Endothelial cell of umbilical vein (primary cell): ENCODE measurements at regions not wholly inside any gene's neighbourhood (a gene's known extent, or its start where the extent isn't known, plus 50 kb on each side); places are given as distances from the start of the nearest gene placed in this dataset.

ENCODE experiments used
- BruUV-seq: library from RNA; stranded (reverse); fragments of 400-500 nt; replicated peaks from 2 replicates; lab custom pipeline; 2021; lab: Mats Ljungman, UMichigan
- CTCF ChIA-PET: fragments of 300-600, 350-600 bp; sonication (Branson Sonifier 250); formaldehyde crosslinking; loops from one replicate; lab custom pipeline; 2021; ENCODE audit warnings: antibody characterized with exemption, inconsistent platforms; lab: Charles Lee
- POLR2A ChIA-PET: fragments of 300-600, 350-600 bp; sonication (Branson Sonifier 250); formaldehyde crosslinking; loops from one replicate; lab custom pipeline; 2021; ENCODE audit warnings: antibody characterized with exemption, inconsistent platforms; lab: Charles Lee
- DNase-seq: peaks from one replicate; pipeline ENCODE4 v3.0.0-alpha.2; 2011; ENCODE audit warnings: low read depth, low spot score
- FAIRE-seq: peaks from 2 replicates; lab custom pipeline; 2011; peaks lifted over from hg19 to GRCh38; lab: Jason Lieb, UNC
- H2AFZ ChIP-seq: 2 replicates; pipeline ENCODE4 v1.6.0; 2012; ENCODE audit warnings: low read depth, low read length, control low read depth, inconsistent platforms
- H3K27ac ChIP-seq: 2 replicates; pipeline ENCODE4 v1.5.1; 2011; ENCODE audit warnings: low read depth, mild to moderate bottlenecking, control low read depth, low read length, moderate library complexity; ENCODE audit not compliant: insufficient read depth
- H3K27me3 ChIP-seq, 2 experiments: 2 replicates each; pipeline versions ENCODE4 v1.6.0 to v1.6.1; 2011; ENCODE audit warnings: low read length in 2 of 2, mixed read lengths in 1 of 2; ENCODE audit not compliant: control insufficient read depth in 2 of 2, insufficient read depth in 2 of 2
- H3K36me3 ChIP-seq, 2 experiments: 2 replicates in 1 of 2; 3 replicates in 1 of 2; pipeline ENCODE4 v1.5.1; 2011; ENCODE audit warnings: low read length in 2 of 2, mild to moderate bottlenecking in 1 of 2, moderate library complexity in 1 of 2; ENCODE audit not compliant: control insufficient read depth in 2 of 2, insufficient read depth in 2 of 2; ENCODE audit errors: extremely low read depth in 1 of 2
- H3K4me1 ChIP-seq: 3 replicates; pipeline ENCODE4 v1.5.1; 2011; ENCODE audit warnings: mild to moderate bottlenecking, low read length; ENCODE audit not compliant: control insufficient read depth, insufficient read depth; ENCODE audit errors: extremely low read depth
- H3K4me2 ChIP-seq: 2 replicates; pipeline ENCODE4 v1.6.1; 2011; ENCODE audit warnings: low read length, control low read depth, mixed read lengths; ENCODE audit not compliant: insufficient read depth
- H3K4me3 ChIP-seq, 3 experiments: fragments of 200-600 bp in 1 of 3; sonication (generic), shearing (Covaris generic) in 1 of 3; replicated peaks in 1 of 3; 2 replicates each; pipeline ENCODE4 v1.5.1; 2011 to 2016; ENCODE audit warnings: control low read depth in 3 of 3, low read length in 3 of 3, mild to moderate bottlenecking in 2 of 3, inconsistent platforms in 1 of 3, low read depth in 1 of 3, moderate library complexity in 1 of 3; ENCODE audit not compliant: insufficient read depth in 1 of 3
- H3K79me2 ChIP-seq: 2 replicates; pipeline ENCODE4 v1.6.0; 2012; ENCODE audit warnings: low read length, inconsistent platforms; ENCODE audit not compliant: control insufficient read depth, insufficient read depth
- H3K9ac ChIP-seq: replicated peaks from 2 replicates; pipeline ENCODE3; 2011; ENCODE audit warnings: low read length, control low read depth; ENCODE audit not compliant: insufficient read depth; ENCODE audit errors: extremely low read depth
- H3K9me1 ChIP-seq: replicated peaks from 3 replicates; pipeline ENCODE4 v1.6.0; 2011; ENCODE audit warnings: mild to moderate bottlenecking, low read length; ENCODE audit not compliant: control insufficient read depth, insufficient read depth; ENCODE audit errors: extremely low read depth
- H3K9me3 ChIP-seq: replicated peaks from 2 replicates; pipeline ENCODE4 v1.5.1; 2012; ENCODE audit warnings: low read length, inconsistent platforms; ENCODE audit not compliant: control insufficient read depth, insufficient read depth
- H4K20me1 ChIP-seq: replicated peaks from 2 replicates; pipeline ENCODE3; 2011; ENCODE audit warnings: mild to moderate bottlenecking, low read length; ENCODE audit not compliant: control insufficient read depth, insufficient read depth; ENCODE audit errors: extremely low read depth
- EZH2 ChIP-seq: IDR thresholded peaks from 2 replicates; pipeline ENCODE4 v1.6.1; 2012; ENCODE audit warnings: borderline replicate concordance, low read depth, mild to moderate bottlenecking, moderate library complexity, low read length, inconsistent platforms; ENCODE audit not compliant: severe bottlenecking
- GATA2 ChIP-seq: IDR thresholded peaks from 2 replicates; pipeline ENCODE4 v1.7.0; 2011; ENCODE audit warnings: low read depth, mild to moderate bottlenecking, moderate library complexity, mixed read lengths, low read length; ENCODE audit not compliant: insufficient read length, insufficient read depth
- MYC ChIP-seq: IDR thresholded peaks from one replicate; pipeline ENCODE4 v1.6.1; 2011; ENCODE audit warnings: mild to moderate bottlenecking, low read depth, low read length
- POLR2A ChIP-seq: IDR thresholded peaks from 2 replicates; pipeline ENCODE4 v1.6.1; 2012; ENCODE audit warnings: low read depth, mild to moderate bottlenecking, control low read depth, low read length
- dilution Hi-C: fragments of 300-500 bp; cut with MboI; formaldehyde crosslinking; loops from one replicate; pipeline ENCODE4 v1.15.0; 2019; ENCODE audit warnings: low sequenced_read_pairs; ENCODE audit not compliant: extremely low pct_ligation_motif_present
- intact Hi-C: fragments of 100-400 bp; cut with micrococcal nuclease; formaldehyde crosslinking; loops from one replicate; pipeline ENCODE4 v1.10.0; 2022
- TF ChIP-seq, protein P1 (sequence below), 2 donors: IDR thresholded peaks; 1 replicate in 1 of 2; 2 replicates in 1 of 2; pipeline ENCODE4 v1.5.1; 2011; ENCODE audit warnings: low read length in 2 of 2, mild to moderate bottlenecking in 2 of 2, moderate library complexity in 2 of 2, control low read depth in 1 of 2, inconsistent platforms in 1 of 2, low read depth in 1 of 2; ENCODE audit not compliant: insufficient read depth in 1 of 2; ENCODE audit errors: extremely low read depth in 1 of 2

DNA sequence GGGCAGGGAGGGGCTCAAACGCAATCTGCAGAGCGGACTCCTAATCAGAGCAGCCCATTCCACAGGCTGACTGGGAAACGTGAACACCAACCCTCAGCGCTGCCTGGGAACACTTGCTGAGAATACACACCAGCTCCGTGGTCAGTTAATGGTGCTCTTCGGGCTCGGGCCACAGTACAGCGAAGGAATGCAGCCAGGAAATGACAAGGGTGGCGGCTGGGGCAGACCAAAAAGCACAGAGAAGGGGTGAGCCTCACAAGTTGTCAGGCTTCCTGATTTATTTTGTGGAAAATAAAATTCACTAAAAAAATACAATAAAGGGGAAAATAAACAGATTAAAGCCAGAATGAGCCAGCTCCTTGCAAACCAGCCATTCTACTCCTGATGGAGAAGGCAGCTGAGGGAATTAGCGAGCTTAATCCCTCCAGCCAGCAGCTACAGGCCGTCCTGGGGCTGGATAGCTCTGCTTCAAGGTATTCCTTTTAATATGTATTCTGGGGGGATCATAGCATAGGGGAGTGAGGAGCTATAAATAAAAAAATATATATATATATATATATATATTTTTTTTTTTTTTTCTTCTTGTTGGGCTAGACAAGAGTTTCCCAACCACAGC, 165.5 kb upstream of the NTM start:
- no peak overlapping the region for H3K4me2 ChIP-seq
- DNase-seq (no peak), FAIRE-seq (no peak)
- no peaks in the 10 kb centered on the region for H4K20me1 ChIP-seq
- no TSS peak for BruUV-seq
- no peak overlapping the region for H3K9ac ChIP-seq
- H3K27me3 ChIP-seq: no peaks in the 10 kb centered on the region
- ChIA-PET POLR2A (no interaction called here), CTCF (no interaction called here)
- H3K27ac ChIP-seq: no peak overlapping the region
- dilution Hi-C loops (no loop called here), intact Hi-C loops (no loop called here)
- no peaks in the 10 kb centered on the region for H3K4me1 ChIP-seq
- no peaks in the 10 kb centered on the region for H3K9me1 ChIP-seq
- no peak overlapping the region for H2AFZ ChIP-seq
- H3K4me3 ChIP-seq: no peak overlapping the region
- TF ChIP-seq GATA2: no peak
- no peak for TF ChIP-seq POLR2A
- no peak for TF ChIP-seq MYC
- TF ChIP-seq, protein P1, sequence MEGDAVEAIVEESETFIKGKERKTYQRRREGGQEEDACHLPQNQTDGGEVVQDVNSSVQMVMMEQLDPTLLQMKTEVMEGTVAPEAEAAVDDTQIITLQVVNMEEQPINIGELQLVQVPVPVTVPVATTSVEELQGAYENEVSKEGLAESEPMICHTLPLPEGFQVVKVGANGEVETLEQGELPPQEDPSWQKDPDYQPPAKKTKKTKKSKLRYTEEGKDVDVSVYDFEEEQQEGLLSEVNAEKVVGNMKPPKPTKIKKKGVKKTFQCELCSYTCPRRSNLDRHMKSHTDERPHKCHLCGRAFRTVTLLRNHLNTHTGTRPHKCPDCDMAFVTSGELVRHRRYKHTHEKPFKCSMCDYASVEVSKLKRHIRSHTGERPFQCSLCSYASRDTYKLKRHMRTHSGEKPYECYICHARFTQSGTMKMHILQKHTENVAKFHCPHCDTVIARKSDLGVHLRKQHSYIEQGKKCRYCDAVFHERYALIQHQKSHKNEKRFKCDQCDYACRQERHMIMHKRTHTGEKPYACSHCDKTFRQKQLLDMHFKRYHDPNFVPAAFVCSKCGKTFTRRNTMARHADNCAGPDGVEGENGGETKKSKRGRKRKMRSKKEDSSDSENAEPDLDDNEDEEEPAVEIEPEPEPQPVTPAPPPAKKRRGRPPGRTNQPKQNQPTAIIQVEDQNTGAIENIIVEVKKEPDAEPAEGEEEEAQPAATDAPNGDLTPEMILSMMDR (IDR thresholded peaks at IDR 0.05; ENCODE audit: extremely low read depth in 1 of 2, insufficient read depth in 1 of 2, low read depth in 1 of 2, low read length in 2 of 2): no peak
- peaks cover 2% of the 10 kb centered on the region for H3K9me3 ChIP-seq
- no peaks in the 10 kb centered on the region for H3K79me2 ChIP-seq
- no peaks in the 10 kb centered on the region for H3K36me3 ChIP-seq

DNA sequence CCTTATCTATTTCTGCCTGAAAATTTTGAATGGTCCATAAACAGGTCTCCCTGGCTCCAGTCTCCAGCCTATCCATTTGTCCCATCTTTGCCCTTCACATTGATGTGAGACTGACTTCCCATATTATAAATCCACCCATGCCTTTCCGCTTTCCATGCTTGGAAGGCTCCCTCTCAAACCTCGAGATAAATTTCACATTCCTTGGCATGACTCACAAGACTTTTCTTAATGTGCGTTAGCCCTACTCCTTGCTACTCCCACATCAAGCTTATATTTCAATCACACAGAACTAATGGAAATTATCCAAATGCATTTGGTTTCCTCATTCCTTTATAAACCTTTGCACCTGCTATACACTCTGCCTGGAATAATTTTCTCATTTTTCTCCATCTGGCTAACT, 163.7 kb upstream of the NTM start:
- H3K36me3 ChIP-seq: no peaks in the 10 kb centered on the region
- no peaks in the 10 kb centered on the region for H3K4me1 ChIP-seq
- no peak overlapping the region for H3K4me3 ChIP-seq
- no peak overlapping the region for H3K27ac ChIP-seq
- ChIA-PET POLR2A (no interaction called here), CTCF (no interaction called here)
- no peak overlapping the region for H3K4me2 ChIP-seq
- no peaks in the 10 kb centered on the region for H4K20me1 ChIP-seq
- intact Hi-C loops (no loop called here), dilution Hi-C loops (no loop called here)
- H2AFZ ChIP-seq: no peak overlapping the region
- no TSS peak for BruUV-seq
- no peaks in the 10 kb centered on the region for H3K27me3 ChIP-seq
- H3K9me1 ChIP-seq: no peaks in the 10 kb centered on the region
- H3K9me3 ChIP-seq: peaks cover 2% of the 10 kb centered on the region
- no peaks in the 10 kb centered on the region for H3K79me2 ChIP-seq
- H3K9ac ChIP-seq: no peak overlapping the region
- no peak for TF ChIP-seq EZH2
- no peak for FAIRE-seq
- no peak for DNase-seq
